ENCODE measurements at regions not wholly inside any gene's neighbourhood (a gene's known extent, or its start where the extent isn't known, plus 50 kb on each side); places are given as distances from the start of the nearest gene placed in this dataset.

- TF ChIP-seq JUND (IDR thresholded peaks at IDR 0.05; ENCODE audit: low read depth) = no peak
- in situ Hi-C loops (cut with HindIII; ENCODE audit: low pct_unique_long_range_greater_than_20kb, low sequenced_read_pairs) = no loop called here
- no peak for DNase-seq (ENCODE audit: low read depth in 1 of 2, low spot score in 1 of 2)
Measured at GRCh38 chr11:19378814-19379213, 138.1 kb upstream of the E2F8 start.

- no peak for TF ChIP-seq JUND (IDR thresholded peaks at IDR 0.05; ENCODE audit: low read depth)
- DNase-seq (ENCODE audit: low read depth in 1 of 2, low spot score in 1 of 2) = no peak
- in situ Hi-C loops (cut with HindIII; ENCODE audit: low pct_unique_long_range_greater_than_20kb, low sequenced_read_pairs) = no loop called here
Measured at GRCh38 chr11:19377881-19378280, 137.1 kb upstream of the E2F8 start.

DNA sequence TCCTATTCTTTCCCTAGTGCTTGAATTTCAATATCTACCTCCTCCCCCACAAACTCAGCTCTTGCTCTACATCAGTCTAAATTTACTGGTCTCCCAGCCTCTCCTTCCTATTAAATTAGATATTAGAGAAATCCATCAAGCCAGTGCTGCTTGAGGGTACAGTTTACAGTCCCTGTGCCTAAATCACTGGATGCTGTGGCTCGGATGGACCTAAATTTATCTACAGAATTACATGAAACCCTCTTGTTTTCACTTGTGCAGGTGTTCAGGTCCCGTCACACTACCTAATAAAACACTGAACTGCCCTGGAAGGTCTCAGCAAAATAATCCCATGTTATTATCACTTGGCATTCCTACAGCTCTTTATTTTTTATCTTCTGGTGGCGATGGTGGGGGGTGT lies 134.7 kb upstream of the E2F8 start:
- in situ Hi-C loops (cut with HindIII; ENCODE audit: low pct_unique_long_range_greater_than_20kb, low sequenced_read_pairs) = no loop called here
- DNase-seq (ENCODE audit: low read depth in 1 of 2, low spot score in 1 of 2) = no peak
- TF ChIP-seq JUND (IDR thresholded peaks at IDR 0.05; ENCODE audit: low read depth) = no peak

DNA sequence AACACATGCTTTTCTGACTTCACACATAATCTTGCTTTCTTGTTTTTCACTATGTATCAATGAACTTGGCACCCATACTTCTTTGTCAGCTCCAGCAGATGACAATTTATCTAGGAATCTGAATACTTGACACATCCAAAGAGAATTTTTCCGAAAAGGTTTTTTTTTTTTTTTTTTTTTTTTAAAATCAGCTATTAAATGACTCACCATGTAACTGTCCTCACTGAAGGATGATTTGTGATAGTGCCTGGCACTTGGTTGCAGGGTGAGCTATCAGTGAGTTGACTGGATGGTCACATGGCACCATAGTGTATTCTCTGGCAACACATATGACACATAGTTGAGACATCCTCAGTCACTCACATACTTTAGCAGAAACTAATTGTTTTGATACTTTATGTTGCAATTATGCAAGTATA lies 133.4 kb upstream of the E2F8 start:
- in situ Hi-C loops (cut with HindIII; ENCODE audit: low pct_unique_long_range_greater_than_20kb, low sequenced_read_pairs) = no loop called here
- DNase-seq (ENCODE audit: low read depth in 1 of 2, low spot score in 1 of 2) = no peak
- TF ChIP-seq JUND (IDR thresholded peaks at IDR 0.05; ENCODE audit: low read depth) = no peak

- DNase-seq (ENCODE audit: low read depth in 1 of 2, low spot score in 1 of 2) = no peak
- in situ Hi-C loops (cut with HindIII; ENCODE audit: low pct_unique_long_range_greater_than_20kb, low sequenced_read_pairs) = no loop called here
- TF ChIP-seq JUND (IDR thresholded peaks at IDR 0.05; ENCODE audit: low read depth) = no peak
Measured at GRCh38 chr11:19372381-19372780, 131.6 kb upstream of the E2F8 start.

- DNase-seq (ENCODE audit: low read depth in 1 of 2, low spot score in 1 of 2) = peak; percentile 24 to 86
- in situ Hi-C loops (cut with HindIII; ENCODE audit: low pct_unique_long_range_greater_than_20kb, low sequenced_read_pairs) = no loop called here
- TF ChIP-seq JUND (IDR thresholded peaks at IDR 0.05; ENCODE audit: low read depth) = no peak
Measured at GRCh38 chr11:19370100-19370861, 129.5 kb upstream of the E2F8 start.

DNA sequence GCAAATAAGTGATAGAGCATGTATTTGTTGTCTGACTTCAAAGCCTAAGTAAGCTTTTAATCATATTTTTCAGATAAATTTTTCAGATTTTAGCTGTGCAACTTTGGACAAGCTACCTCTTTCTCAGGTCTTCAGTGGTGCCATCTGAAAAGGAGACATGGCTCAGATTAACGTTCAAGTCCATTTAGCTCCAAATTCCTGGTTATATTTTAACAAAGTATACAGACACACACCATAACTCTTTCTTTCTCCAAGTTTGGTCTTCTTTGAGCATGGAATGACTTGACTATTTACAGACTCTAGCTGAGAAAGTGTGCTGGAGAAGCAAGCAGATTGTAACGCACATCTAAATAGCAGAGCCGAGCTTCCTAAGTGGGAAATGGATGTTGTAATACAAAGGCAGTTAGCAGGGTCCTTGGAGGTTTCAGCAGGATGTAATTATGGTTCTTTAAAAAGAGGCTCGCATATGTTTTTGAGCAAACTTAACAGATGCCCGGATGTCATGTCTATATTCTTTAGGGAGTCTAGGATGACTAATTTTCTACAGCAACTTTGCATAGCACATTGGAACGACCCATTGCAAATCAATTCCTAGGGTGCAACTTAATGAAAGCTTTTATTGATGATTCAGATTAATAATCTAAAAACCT lies 128.1 kb upstream of the E2F8 start:
- no peak for TF ChIP-seq JUND (IDR thresholded peaks at IDR 0.05; ENCODE audit: low read depth)
- in situ Hi-C loops (cut with HindIII; ENCODE audit: low pct_unique_long_range_greater_than_20kb, low sequenced_read_pairs) = no loop called here
- no peak for DNase-seq (ENCODE audit: low read depth in 1 of 2, low spot score in 1 of 2)

DNA sequence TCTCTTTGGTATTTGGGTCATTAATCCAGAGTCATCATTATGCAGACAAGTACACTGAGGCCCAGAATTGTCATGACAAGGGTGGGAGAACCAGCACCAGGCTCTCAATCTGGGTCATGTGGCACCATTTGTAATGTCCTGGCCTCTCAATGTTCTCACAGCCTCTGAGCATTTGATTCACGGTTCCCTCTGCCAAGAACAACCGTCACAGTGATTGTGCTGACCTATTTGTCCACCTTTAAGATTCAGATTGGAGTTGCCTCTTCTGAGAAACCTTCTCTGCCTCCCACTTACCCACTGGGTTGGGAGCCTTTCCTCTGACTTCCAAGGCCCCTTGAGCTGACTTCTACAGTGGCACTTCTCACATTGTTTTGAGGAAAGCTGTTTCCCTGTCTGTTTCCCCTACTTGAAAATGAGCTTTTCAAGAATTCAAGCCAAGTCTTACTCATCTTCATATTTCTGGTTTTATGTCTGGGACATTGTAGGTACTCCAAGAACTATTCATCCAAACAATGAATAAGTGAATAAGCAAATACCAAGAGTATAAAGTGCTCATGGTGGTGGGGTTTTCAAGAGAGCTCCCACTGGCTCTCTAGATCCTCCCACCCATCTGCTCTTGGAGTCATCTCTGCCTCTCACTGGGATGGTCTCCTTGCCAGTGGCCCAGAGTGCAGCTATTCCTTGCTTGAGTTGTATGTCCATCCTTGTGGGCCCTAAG lies 126.4 kb upstream of the E2F8 start:
- no peak for TF ChIP-seq JUND (IDR thresholded peaks at IDR 0.05; ENCODE audit: low read depth)
- DNase-seq (ENCODE audit: low read depth in 1 of 2, low spot score in 1 of 2) = no peak
- in situ Hi-C loops (cut with HindIII; ENCODE audit: low pct_unique_long_range_greater_than_20kb, low sequenced_read_pairs) = no loop called here

- DNase-seq (ENCODE audit: low read depth in 1 of 2, low spot score in 1 of 2) = no peak
- TF ChIP-seq JUND (IDR thresholded peaks at IDR 0.05; ENCODE audit: low read depth) = no peak
- in situ Hi-C loops (cut with HindIII; ENCODE audit: low pct_unique_long_range_greater_than_20kb, low sequenced_read_pairs) = no loop called here
Measured at GRCh38 chr11:19365743-19366410, 125.1 kb upstream of the E2F8 start.

DNA sequence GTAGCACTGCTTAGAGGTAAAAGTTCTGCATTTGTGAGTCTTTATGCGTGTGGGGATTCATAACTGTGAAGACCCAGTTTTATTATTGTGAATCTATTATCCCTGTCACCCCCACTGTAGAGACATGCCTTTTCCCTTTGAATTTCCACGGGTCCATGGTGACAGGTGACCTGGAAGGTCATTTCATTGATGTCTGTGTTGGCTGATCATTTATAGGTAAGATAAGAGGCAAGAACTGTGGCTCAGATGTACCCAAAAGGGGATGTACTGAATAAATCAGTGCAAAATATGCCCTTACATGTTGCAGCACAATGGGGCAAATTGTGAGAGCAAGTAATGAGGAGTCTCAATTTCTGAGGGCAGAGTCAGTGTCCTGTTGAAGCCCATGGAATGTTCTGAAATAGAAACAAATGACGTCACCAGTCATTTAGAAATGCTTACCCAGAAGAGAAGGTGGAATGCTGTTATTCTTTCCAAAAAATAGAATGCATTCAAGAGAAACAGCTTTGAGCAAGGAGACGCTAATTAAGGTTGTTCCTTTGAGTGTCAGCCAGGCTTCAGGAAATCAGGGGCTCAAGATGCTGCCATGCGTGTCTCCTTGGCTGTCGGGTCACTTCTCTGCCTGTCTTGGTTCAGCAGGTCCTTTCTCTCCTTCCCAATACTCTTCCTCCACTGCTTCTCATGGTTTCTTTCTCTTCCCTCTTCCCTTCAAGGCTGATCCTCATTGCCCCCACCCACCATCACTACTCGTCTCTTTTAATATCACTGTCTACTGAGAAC lies 118.7 kb upstream of the E2F8 start:
- in situ Hi-C loops (cut with HindIII; ENCODE audit: low pct_unique_long_range_greater_than_20kb, low sequenced_read_pairs) = no loop called here
- no peak for TF ChIP-seq JUND (IDR thresholded peaks at IDR 0.05; ENCODE audit: low read depth)
- DNase-seq (ENCODE audit: low read depth in 1 of 2, low spot score in 1 of 2) = no peak

GRCh38 chr11:19357943-19358342 lies 117.2 kb upstream of the E2F8 start:
- DNase-seq (ENCODE audit: low read depth in 1 of 2, low spot score in 1 of 2) = no peak
- in situ Hi-C loops (cut with HindIII; ENCODE audit: low pct_unique_long_range_greater_than_20kb, low sequenced_read_pairs) = no loop called here
- TF ChIP-seq JUND (IDR thresholded peaks at IDR 0.05; ENCODE audit: low read depth) = no peak

DNA sequence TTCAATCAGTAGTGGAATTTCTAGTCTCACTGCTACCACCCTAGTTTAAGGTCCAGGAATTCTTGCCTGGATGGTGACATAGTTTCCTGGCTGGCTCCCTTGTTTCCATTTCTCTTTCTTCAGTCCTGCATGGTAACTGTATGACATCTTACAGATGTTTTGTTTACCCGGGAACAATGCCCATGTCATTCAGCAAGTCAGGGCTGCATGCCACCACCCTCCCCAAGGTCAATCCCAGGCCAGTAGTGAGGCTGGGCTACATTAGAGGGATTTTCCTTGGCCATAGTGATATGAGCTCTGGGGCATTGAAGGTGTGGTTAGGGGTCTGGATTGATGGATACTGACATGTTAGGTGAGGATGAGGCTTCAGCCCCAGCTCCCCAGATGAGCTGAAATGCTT lies 114.9 kb upstream of the E2F8 start:
- no peak for TF ChIP-seq JUND (IDR thresholded peaks at IDR 0.05; ENCODE audit: low read depth)
- DNase-seq (ENCODE audit: low read depth in 1 of 2, low spot score in 1 of 2) = no peak
- in situ Hi-C loops (cut with HindIII; ENCODE audit: low pct_unique_long_range_greater_than_20kb, low sequenced_read_pairs) = no loop called here

Data from T47D (cell line).